Activated CD4-positive, alpha-beta T cell treated with anti-CD3 and anti-CD28 coated beads, Interleukin-2, amount 10 ng/mL, durations not matched to agents 24 days and 14 days (primary cell): ENCODE measurements at regions not wholly inside any gene's neighbourhood (a gene's known extent, or its start where the extent isn't known, plus 50 kb on each side); places are given as distances from the start of the nearest gene placed in this dataset.

ENCODE experiments used
- DNase-seq: peaks from one replicate; pipeline ENCODE4 v3.0.0; 2022
- H3K27ac Mint-ChIP-seq: one replicate; pipeline ENCODE4 v1.8.0; 2022; ENCODE audit warnings: mild to moderate bottlenecking, mixed read lengths
- H3K27me3 Mint-ChIP-seq: one replicate; pipeline ENCODE4 v1.8.0; 2022; ENCODE audit warnings: mixed read lengths
- H3K36me3 Mint-ChIP-seq: one replicate; pipeline ENCODE4 v1.8.0; 2022; ENCODE audit warnings: low read depth, mild to moderate bottlenecking, mixed read lengths
- H3K4me1 Mint-ChIP-seq: one replicate; pipeline ENCODE4 v1.8.0; 2021; ENCODE audit warnings: mixed read lengths
- H3K4me3 Mint-ChIP-seq: one replicate; pipeline ENCODE4 v1.8.0; 2022; ENCODE audit warnings: mild to moderate bottlenecking, moderate library complexity, mixed read lengths
- H3K9me3 Mint-ChIP-seq: one replicate; pipeline ENCODE4 v1.8.0; 2021; ENCODE audit warnings: mixed read lengths
- intact Hi-C: fragments of 100-400 bp; cut with micrococcal nuclease; formaldehyde crosslinking; loops from one replicate; pipeline ENCODE4 v1.15.1; 2023

DNA sequence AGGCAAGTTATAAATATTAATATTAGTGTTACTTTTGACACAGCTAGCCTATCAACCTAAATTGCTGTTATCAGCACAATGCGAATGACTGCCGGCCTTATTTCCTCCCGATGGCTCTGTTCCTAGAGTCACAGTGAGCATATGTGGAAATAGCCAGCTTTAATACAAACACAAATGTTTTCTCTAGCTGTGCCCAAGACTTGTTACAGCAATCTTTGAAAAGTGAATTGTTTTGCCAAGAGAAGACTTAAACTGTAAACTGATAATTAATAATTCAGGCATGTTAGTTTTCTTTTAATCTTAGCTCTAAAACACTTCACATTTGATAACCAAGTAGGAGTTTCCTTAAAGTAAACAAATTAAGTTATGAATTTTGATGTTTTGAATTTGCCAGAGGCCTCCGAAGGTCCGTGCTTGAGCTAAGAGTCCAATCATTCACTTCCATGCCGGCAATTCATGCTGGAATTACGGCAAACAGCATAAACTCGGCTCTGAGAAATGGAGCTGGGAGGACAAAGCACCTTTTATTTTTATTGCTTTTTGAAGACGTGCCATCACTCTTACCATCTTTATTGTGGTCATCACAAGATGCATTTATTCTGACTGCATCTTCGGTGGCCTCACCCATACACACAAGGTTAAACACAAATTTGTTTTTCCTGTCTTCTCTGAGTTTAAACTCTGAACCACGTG lies 184.5 kb upstream of the CWC22 start:
- intact Hi-C loops: no loop called here

GRCh38 chr2:180190851-180191250 lies 183.8 kb upstream of the CWC22 start:
- Mint-ChIP-seq H3K27me3 (no peaks in the 10 kb centered on the region), H3K4me3 (no peak overlapping the region), H3K27ac (no peak overlapping the region), H3K36me3 (no peaks in the 10 kb centered on the region), H3K4me1 (no peaks in the 10 kb centered on the region), H3K9me3 (no peaks in the 10 kb centered on the region)
- DNase-seq: no peak
- intact Hi-C loops: no loop called here

More for the DNA sequence above, 184.5 kb upstream of the CWC22 start:
- Mint-ChIP-seq H3K9me3 (no peaks in the 10 kb centered on the region), H3K27ac (no peak overlapping the region), H3K36me3 (no peaks in the 10 kb centered on the region), H3K4me3 (no peak overlapping the region), H3K27me3 (no peaks in the 10 kb centered on the region), H3K4me1 (no peaks in the 10 kb centered on the region)
- no peak for DNase-seq

DNA sequence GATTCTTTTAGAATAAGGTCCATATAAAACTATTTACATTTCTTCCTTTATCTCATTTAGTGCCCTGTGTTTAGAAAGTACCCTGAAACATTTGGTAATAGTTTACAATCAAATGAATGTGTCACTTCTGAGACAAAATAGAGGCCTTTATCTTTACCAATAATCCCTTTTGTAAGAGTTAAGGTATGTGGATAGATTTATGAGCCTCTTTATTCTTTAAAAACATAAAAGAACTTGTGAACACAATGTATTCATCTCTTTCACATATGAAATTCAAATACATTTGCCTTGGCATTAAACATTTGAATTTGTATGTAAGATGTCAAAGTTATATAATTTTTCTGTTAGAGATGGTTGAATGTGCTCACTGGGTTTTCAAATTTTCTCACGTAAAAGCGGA lies 180.5 kb upstream of the CWC22 start:
- no peak overlapping the region for H3K27ac Mint-ChIP-seq
- H3K4me3 Mint-ChIP-seq: no peak overlapping the region
- H3K9me3 Mint-ChIP-seq: no peaks in the 10 kb centered on the region

DNA sequence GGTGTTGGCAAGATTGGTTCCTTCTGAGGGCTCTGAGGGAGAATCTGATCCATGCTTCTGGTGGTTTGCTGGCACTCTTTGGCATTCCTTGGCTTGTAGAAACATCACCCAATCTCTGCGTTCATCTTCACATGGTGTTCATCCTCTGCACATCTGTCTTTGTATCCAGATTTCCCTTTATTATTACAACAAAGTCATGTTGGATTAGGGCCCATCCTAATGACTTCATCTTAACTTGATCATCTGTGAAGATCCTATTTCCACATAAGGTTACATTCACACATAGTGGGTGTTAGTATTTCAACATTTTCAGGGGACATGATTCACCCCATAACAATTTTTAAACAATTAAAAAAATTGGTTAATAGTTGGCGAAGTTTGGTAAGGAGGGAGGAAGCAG lies 177.4 kb upstream of the CWC22 start:
- Mint-ChIP-seq H3K36me3 (no peaks in the 10 kb centered on the region), H3K9me3 (no peaks in the 10 kb centered on the region)

More for the DNA sequence above, 180.5 kb upstream of the CWC22 start:
- no peak for DNase-seq
- Mint-ChIP-seq H3K27me3 (no peaks in the 10 kb centered on the region), H3K36me3 (no peaks in the 10 kb centered on the region), H3K4me1 (no peaks in the 10 kb centered on the region)
- intact Hi-C loops: no loop called here

GRCh38 chr2:180180511-180180910 lies 173.4 kb upstream of the CWC22 start:
- Mint-ChIP-seq H3K4me1 (no peaks in the 10 kb centered on the region), H3K36me3 (no peaks in the 10 kb centered on the region), H3K27ac (no peak overlapping the region), H3K9me3 (no peaks in the 10 kb centered on the region), H3K27me3 (no peaks in the 10 kb centered on the region), H3K4me3 (no peak overlapping the region)
- intact Hi-C loops: no loop called here
- no peak for DNase-seq

More for the DNA sequence above, 177.4 kb upstream of the CWC22 start:
- H3K4me1 Mint-ChIP-seq: no peaks in the 10 kb centered on the region
- H3K4me3 Mint-ChIP-seq: no peak overlapping the region
- H3K27me3 Mint-ChIP-seq: no peaks in the 10 kb centered on the region
- intact Hi-C loops: no loop called here
- no peak overlapping the region for H3K27ac Mint-ChIP-seq
- no peak for DNase-seq

- intact Hi-C loops: no loop called here
- Mint-ChIP-seq H3K9me3 (no peaks in the 10 kb centered on the region), H3K4me1 (no peaks in the 10 kb centered on the region), H3K27me3 (no peaks in the 10 kb centered on the region), H3K27ac (no peak overlapping the region), H3K36me3 (no peaks in the 10 kb centered on the region), H3K4me3 (no peak overlapping the region)
- no peak for DNase-seq
Observed at GRCh38 chr2:180177534-180177933, 170.4 kb upstream of the CWC22 start.

DNA sequence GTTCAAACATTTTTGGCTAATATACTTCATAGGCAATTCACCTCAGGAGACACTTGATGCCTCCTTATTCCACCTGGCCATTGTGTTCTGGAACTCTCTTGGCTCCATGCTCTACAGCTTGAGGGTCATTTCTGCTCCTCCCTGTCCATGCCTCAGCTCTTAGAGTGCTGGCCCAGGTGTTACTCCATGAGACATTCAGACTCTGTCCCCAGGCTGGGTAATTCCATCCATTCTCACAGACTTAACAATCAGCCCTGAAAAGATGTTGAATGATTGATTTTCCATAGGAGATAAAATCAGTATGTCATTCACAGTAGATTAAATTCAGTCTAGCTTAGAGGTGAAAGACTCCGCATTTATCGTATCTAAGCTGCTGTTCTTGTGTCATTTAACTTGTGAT lies 168.6 kb upstream of the CWC22 start:
- no peak for DNase-seq
- intact Hi-C loops: no loop called here
- no peaks in the 10 kb centered on the region for H3K27me3 Mint-ChIP-seq
- no peaks in the 10 kb centered on the region for H3K9me3 Mint-ChIP-seq
- H3K4me3 Mint-ChIP-seq: no peak overlapping the region
- H3K27ac Mint-ChIP-seq: no peak overlapping the region
- no peaks in the 10 kb centered on the region for H3K4me1 Mint-ChIP-seq
- no peaks in the 10 kb centered on the region for H3K36me3 Mint-ChIP-seq

DNA sequence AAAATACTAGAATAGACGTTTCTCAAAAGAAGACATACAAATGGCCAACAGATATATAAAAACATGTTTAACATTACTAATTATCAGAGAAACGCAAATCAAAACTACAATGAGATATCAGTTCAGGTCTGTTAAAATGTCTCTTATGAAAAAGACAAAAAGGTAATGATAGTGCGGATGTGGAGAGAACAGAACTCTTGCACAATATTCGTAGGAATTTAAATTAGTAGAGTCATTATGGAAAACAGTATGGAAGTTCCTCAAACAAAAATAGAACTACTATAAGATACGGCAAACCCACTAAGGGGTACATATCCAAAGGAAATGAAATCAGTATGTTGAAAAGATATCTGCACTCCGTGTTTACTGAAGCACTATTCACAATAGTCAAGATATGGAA lies 167.5 kb upstream of the CWC22 start:
- DNase-seq: no peak
- H3K36me3 Mint-ChIP-seq: no peaks in the 10 kb centered on the region

GRCh38 chr2:180169474-180169873 lies 162.4 kb upstream of the CWC22 start:
- Mint-ChIP-seq H3K27ac (no peak overlapping the region), H3K9me3 (peaks cover 15% of the 10 kb centered on the region), H3K4me1 (no peaks in the 10 kb centered on the region), H3K27me3 (no peaks in the 10 kb centered on the region), H3K36me3 (no peaks in the 10 kb centered on the region), H3K4me3 (no peak overlapping the region)
- DNase-seq: no peak
- intact Hi-C loops: no loop called here

More for the DNA sequence above, 167.5 kb upstream of the CWC22 start:
- no peaks in the 10 kb centered on the region for H3K4me1 Mint-ChIP-seq
- H3K9me3 Mint-ChIP-seq: peaks cover 6% of the 10 kb centered on the region
- H3K4me3 Mint-ChIP-seq: no peak overlapping the region
- no peaks in the 10 kb centered on the region for H3K27me3 Mint-ChIP-seq
- intact Hi-C loops: no loop called here
- H3K27ac Mint-ChIP-seq: no peak overlapping the region

GRCh38 chr2:180161415-180161814 lies 154.3 kb upstream of the CWC22 start:
- H3K27me3 Mint-ChIP-seq: no peaks in the 10 kb centered on the region
- DNase-seq: no peak
- no peaks in the 10 kb centered on the region for H3K36me3 Mint-ChIP-seq
- H3K9me3 Mint-ChIP-seq: no peaks in the 10 kb centered on the region
- no peak overlapping the region for H3K4me3 Mint-ChIP-seq
- intact Hi-C loops: no loop called here
- no peak overlapping the region for H3K27ac Mint-ChIP-seq
- H3K4me1 Mint-ChIP-seq: no peaks in the 10 kb centered on the region

DNA sequence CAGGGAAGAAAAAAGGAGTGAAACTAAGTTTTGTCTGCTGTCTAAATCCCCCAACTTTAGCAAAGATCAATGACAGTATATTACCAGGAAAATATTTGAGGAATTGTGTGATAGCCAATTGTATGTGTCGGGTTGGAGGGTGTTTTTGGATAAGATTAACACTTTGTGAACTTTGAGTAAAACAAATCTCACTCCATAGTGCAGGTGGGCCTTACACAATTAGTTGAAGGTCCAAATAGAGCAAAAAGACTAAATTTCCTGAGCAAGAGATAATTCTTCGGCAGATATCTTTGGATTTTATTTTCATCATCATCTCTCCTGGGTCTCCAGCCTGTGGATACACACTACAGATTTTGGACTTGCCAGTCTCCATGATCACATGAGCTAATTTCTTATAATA lies 152.8 kb upstream of the CWC22 start:
- no peak for DNase-seq
- H3K27ac Mint-ChIP-seq: no peak overlapping the region
- no peaks in the 10 kb centered on the region for H3K27me3 Mint-ChIP-seq
- no peaks in the 10 kb centered on the region for H3K4me1 Mint-ChIP-seq
- no peaks in the 10 kb centered on the region for H3K9me3 Mint-ChIP-seq
- no peaks in the 10 kb centered on the region for H3K36me3 Mint-ChIP-seq
- intact Hi-C loops: no loop called here
- H3K4me3 Mint-ChIP-seq: no peak overlapping the region

DNA sequence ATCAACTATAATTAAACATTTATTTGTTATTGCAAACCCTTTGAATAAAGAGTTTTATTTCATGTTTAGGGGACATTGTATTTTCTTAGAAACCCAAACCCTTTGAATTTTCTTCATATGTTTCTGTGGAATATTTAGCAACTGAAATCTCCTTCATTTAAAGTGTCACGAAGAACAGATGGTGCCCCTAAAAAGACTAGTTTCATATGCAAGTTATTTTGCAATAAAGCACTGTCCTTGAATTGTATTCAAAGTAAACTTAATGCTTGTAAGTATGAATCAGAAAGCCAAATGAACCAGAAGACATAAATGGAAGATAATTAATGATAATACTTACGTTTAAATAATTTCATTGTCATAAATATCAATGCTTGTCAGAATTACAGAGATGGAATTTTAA lies 151.9 kb upstream of the CWC22 start:
- DNase-seq: no peak
- Mint-ChIP-seq H3K4me3 (no peak overlapping the region), H3K4me1 (no peaks in the 10 kb centered on the region), H3K9me3 (no peaks in the 10 kb centered on the region), H3K27me3 (no peaks in the 10 kb centered on the region), H3K27ac (no peak overlapping the region), H3K36me3 (no peaks in the 10 kb centered on the region)
- intact Hi-C loops: no loop called here

- H3K4me1 Mint-ChIP-seq: no peaks in the 10 kb centered on the region
- H3K27me3 Mint-ChIP-seq: no peaks in the 10 kb centered on the region
- no peak for DNase-seq
- no peak overlapping the region for H3K27ac Mint-ChIP-seq
- intact Hi-C loops: no loop called here
- no peak overlapping the region for H3K4me3 Mint-ChIP-seq
- no peaks in the 10 kb centered on the region for H3K36me3 Mint-ChIP-seq
- H3K9me3 Mint-ChIP-seq: no peaks in the 10 kb centered on the region
Observed at GRCh38 chr2:180156651-180157050, 149.6 kb upstream of the CWC22 start.

GRCh38 chr2:180150606-180151005 lies 143.5 kb upstream of the CWC22 start:
- no peak for DNase-seq
- intact Hi-C loops: no loop called here
- Mint-ChIP-seq H3K27me3 (no peaks in the 10 kb centered on the region), H3K4me1 (no peaks in the 10 kb centered on the region), H3K27ac (no peak overlapping the region), H3K4me3 (no peak overlapping the region), H3K9me3 (no peaks in the 10 kb centered on the region), H3K36me3 (no peaks in the 10 kb centered on the region)

DNA sequence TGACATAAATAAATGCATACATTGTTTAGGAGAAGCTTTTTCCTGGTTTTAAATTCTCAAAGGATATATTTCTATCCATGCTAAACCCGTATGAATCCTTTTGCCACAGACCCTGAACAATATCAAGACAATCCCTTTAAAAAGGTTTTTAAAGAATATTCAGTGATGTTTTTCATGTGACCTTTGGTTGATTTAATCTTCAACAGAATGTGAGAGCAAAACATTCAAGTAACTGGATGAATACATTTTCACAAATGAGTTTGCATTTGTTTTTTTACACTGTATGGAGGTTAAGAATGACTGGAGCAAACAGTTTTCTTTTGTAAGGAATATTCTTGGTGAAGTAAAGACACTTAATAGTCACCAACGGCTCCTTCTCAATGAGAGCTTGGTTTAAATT lies 139.4 kb upstream of the CWC22 start:
- DNase-seq: no peak
- Mint-ChIP-seq H3K36me3 (no peaks in the 10 kb centered on the region), H3K27ac (no peak overlapping the region), H3K4me1 (no peaks in the 10 kb centered on the region), H3K27me3 (peaks cover 5% of the 10 kb centered on the region), H3K4me3 (no peak overlapping the region), H3K9me3 (no peaks in the 10 kb centered on the region)
- intact Hi-C loops: no loop called here
